HCT116 (cell line): ENCODE measurements at regions not wholly inside any gene's neighbourhood (a gene's known extent, or its start where the extent isn't known, plus 50 kb on each side); places are given as distances from the start of the nearest gene placed in this dataset. TPM values are rescaled to one million over a fixed set of nuclear protein-coding genes. Genes with fewer than 3 reads are reported as not detected.

Source experiments
- microRNA counts: library from miRNA; unstranded; fragments of <30 nt; microRNA quantifications from one replicate; lab custom pipeline; 2015
- microRNA-seq: library from miRNA; unstranded; fragments of <30 nt; microRNA quantifications from one replicate; pipeline ENCODE4, GENCODE V29; 2016; ENCODE audit warnings: borderline number of aligned reads

MicroRNA genes in the stretch of these regions (microRNA counts, 767-probe panel; counts per million panel counts)
- not detected for microRNA hsa-miR-4431 (lab: Ali Mortazavi, UCI)

Small RNA genes lying in the stretch of these regions (microRNA-seq; reads per million reads assigned to microRNA genes)
- not detected for gene MIR4431
